HepG2 (cell line): ENCODE measurements at regions not wholly inside any gene's neighbourhood (a gene's known extent, or its start where the extent isn't known, plus 50 kb on each side); places are given as distances from the start of the nearest gene placed in this dataset.

ENCODE experiments used
- GABPA ChIP-seq, 2 experiments: IDR thresholded peaks; 2 replicates each; pipeline ENCODE4 v1.6.1; 2011 to 2016; ENCODE audit warnings: low read depth in 2 of 2, low read length in 1 of 2, missing biosample characterization in 1 of 2, missing genetic modification characterization in 1 of 2
- HNF1A ChIP-seq, 2 experiments: sonication (generic) in 1 of 2; formaldehyde crosslinking in 1 of 2; IDR thresholded peaks; 2 replicates each; pipeline versions ENCODE4 v1.4.0 to v1.6.1; 2016 to 2020; ENCODE audit warnings: borderline replicate concordance in 1 of 2, low read depth in 1 of 2, mild to moderate bottlenecking in 1 of 2, missing genetic modification reagents in 1 of 2
- RFX1 ChIP-seq: fragments of 450-650 bp; IDR thresholded peaks from 2 replicates; pipeline ENCODE4 v1.6.1; 2017
- RNF2 ChIP-seq: fragments of 450-650 bp; conservative IDR thresholded peaks from 2 replicates; pipeline ENCODE4 v1.6.1; 2016; ENCODE audit warnings: low read depth
- ZBTB39 ChIP-seq: sonication (generic); formaldehyde crosslinking; IDR thresholded peaks from 2 replicates; pipeline ENCODE4 v1.5.0; 2020; ENCODE audit warnings: missing genetic modification reagents
- ZNF891 ChIP-seq: sonication (generic); formaldehyde crosslinking; IDR thresholded peaks from 2 replicates; pipeline ENCODE4 v1.5.0; 2020; ENCODE audit warnings: mild to moderate bottlenecking, missing genetic modification reagents

- TF ChIP-seq GABPA (IDR thresholded peaks at IDR 0.05; ENCODE audit: low read depth, low read length) (no peak), GABPA (CRISPR knock-in tag; IDR thresholded peaks at IDR 0.05; ENCODE audit: low read depth) (0 out of 2 replicates have a peak, but pooled peaks have one; percentile 27), HNF1A (IDR thresholded peaks at IDR 0.05; ENCODE audit: low read depth) (no peak), HNF1A (CRISPR knock-in tag; IDR thresholded peaks at IDR 0.05; ENCODE audit: borderline replicate concordance) (no peak), RNF2 (0 out of 2 replicates have a peak, but pooled peaks have one; percentile 23), ZNF891 (CRISPR knock-in tag) (no peak), ZBTB39 (CRISPR knock-in tag) (peak; percentile 99), RFX1 (peak; percentile 56; the same call in 1 of the 2 replicates)
These were observed 177.6 kb downstream of the GNAI1 start (continued) for GRCh38 chr7:80312139-80312661.
